GM12878 (cell line): ENCODE measurements at regions not wholly inside any gene's neighbourhood (a gene's known extent, or its start where the extent isn't known, plus 50 kb on each side); places are given as distances from the start of the nearest gene placed in this dataset.
"Not testable (repeated sequence)": the region's sequence is repeated elsewhere in the genome, so short reads cannot be mapped to it uniquely, and the experiment has no call there.

Experiments used
- EP300 ChIP-seq, 2 experiments: fragments of 150-350 bp in 1 of 2; IDR thresholded peaks; 2 replicates each; pipeline ENCODE4 v1.6.1; 2011 to 2012; ENCODE audit warnings: low read depth in 2 of 2, low read length in 2 of 2, borderline replicate concordance in 1 of 2, improper control_type of control experiment in 1 of 2, inconsistent platforms in 1 of 2; ENCODE audit not compliant: control insufficient read depth in 1 of 2
- POLR2A ChIP-seq: IDR thresholded peaks from 2 replicates; pipeline ENCODE4 v1.6.1; 2011; ENCODE audit warnings: low read depth, mild to moderate bottlenecking, low read length
- RBBP5 ChIP-seq: fragments of 200-600 bp; sonication (generic); conservative IDR thresholded peaks from 2 replicates; pipeline ENCODE4 v1.6.1; 2016

DNA sequence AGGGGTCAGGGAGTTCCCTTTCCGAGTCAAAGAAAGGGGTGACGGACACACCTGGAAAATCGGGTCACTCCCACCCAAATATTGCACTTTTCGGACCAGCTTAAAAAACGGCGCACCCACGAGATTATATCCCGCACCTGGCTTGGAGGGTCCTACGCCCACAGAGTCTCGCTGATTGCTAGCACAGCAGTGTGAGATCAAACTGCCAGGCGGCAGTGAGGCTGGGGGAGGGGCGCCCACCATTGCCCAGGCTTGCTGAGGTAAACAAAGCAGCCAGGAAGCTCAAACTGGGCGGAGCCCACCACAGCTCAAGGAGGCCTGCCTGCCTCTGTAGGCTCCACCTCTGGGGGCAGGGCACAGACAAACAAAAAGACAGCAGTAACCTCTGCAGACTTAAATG, 88.8 kb upstream of the IFNG-AS1 start:
- TF ChIP-seq RBBP5; POLR2A; EP300 (IDR thresholded peaks at IDR 0.05; ENCODE audit: borderline replicate concordance in 1 of 2, control insufficient read depth in 1 of 2, low read depth in 2 of 2, low read length in 2 of 2): not testable (repeated sequence)
